ENCODE measurements at regions not wholly inside any gene's neighbourhood (a gene's known extent, or its start where the extent isn't known, plus 50 kb on each side); places are given as distances from the start of the nearest gene placed in this dataset.

GRCh38 chr6:21992178-21992967 is 304.5 kb downstream of the PRL start:
- DNase-seq (ENCODE audit: low read depth, low spot score) = peak; percentile 67
- H3K4me3 ChIP-seq (ENCODE audit: low read depth, low read length) = no peak overlapping the region
- in situ Hi-C loops (cut with HindIII; ENCODE audit: low sequenced_read_pairs) = no loop called here
- TF ChIP-seq CTCF (IDR thresholded peaks at IDR 0.05; ENCODE audit: low read depth, low read length) = no peak

GRCh38 chr6:21993841-21994240 is 303.0 kb downstream of the PRL start:
- no peak overlapping the region for H3K4me3 ChIP-seq (ENCODE audit: low read depth, low read length)
- no peak for DNase-seq (ENCODE audit: low read depth, low spot score)
- TF ChIP-seq CTCF (IDR thresholded peaks at IDR 0.05; ENCODE audit: low read depth, low read length) = no peak
- in situ Hi-C loops (cut with HindIII; ENCODE audit: low sequenced_read_pairs) = no loop called here

- no peak for TF ChIP-seq CTCF (IDR thresholded peaks at IDR 0.05; ENCODE audit: low read depth, low read length)
- no peak for DNase-seq (ENCODE audit: low read depth, low spot score)
- in situ Hi-C loops (cut with HindIII; ENCODE audit: low sequenced_read_pairs) = no loop called here
- H3K4me3 ChIP-seq (ENCODE audit: low read depth, low read length) = no peak overlapping the region
Measured at GRCh38 chr6:21994821-21995220, 302.0 kb downstream of the PRL start.

GRCh38 chr6:21995318-21995717 is 301.5 kb downstream of the PRL start:
- in situ Hi-C loops (cut with HindIII; ENCODE audit: low sequenced_read_pairs) = no loop called here
- no peak for TF ChIP-seq CTCF (IDR thresholded peaks at IDR 0.05; ENCODE audit: low read depth, low read length)
- H3K4me3 ChIP-seq (ENCODE audit: low read depth, low read length) = no peak overlapping the region
- no peak for DNase-seq (ENCODE audit: low read depth, low spot score)

- DNase-seq (ENCODE audit: low read depth, low spot score) = no peak
- no peak for TF ChIP-seq CTCF (IDR thresholded peaks at IDR 0.05; ENCODE audit: low read depth, low read length)
- in situ Hi-C loops (cut with HindIII; ENCODE audit: low sequenced_read_pairs) = no loop called here
- no peak overlapping the region for H3K4me3 ChIP-seq (ENCODE audit: low read depth, low read length)
Measured at GRCh38 chr6:21996425-21997118, 300.3 kb downstream of the PRL start.

- peak; percentile 39 for DNase-seq (ENCODE audit: low read depth, low spot score)
- no peak for TF ChIP-seq CTCF (IDR thresholded peaks at IDR 0.05; ENCODE audit: low read depth, low read length)
- no peak overlapping the region for H3K4me3 ChIP-seq (ENCODE audit: low read depth, low read length)
- in situ Hi-C loops (cut with HindIII; ENCODE audit: low sequenced_read_pairs) = no loop called here
Measured at GRCh38 chr6:21997119-21998037, 299.5 kb downstream of the PRL start.
